PC-3 (cell line): ENCODE measurements at regions not wholly inside any gene's neighbourhood (a gene's known extent, or its start where the extent isn't known, plus 50 kb on each side); places are given as distances from the start of the nearest gene placed in this dataset.

Experiments used
- CTCF ChIP-seq: fragments of 300-600 bp; sonication (generic); conservative IDR thresholded peaks from 2 replicates; pipeline ENCODE4 v1.5.1; 2017; ENCODE audit warnings: antibody characterized with exemption, low read depth, mild to moderate bottlenecking, low read length
- EZH2 ChIP-seq: fragments of 300-600 bp; sonication (generic); IDR thresholded peaks from one replicate; pipeline ENCODE4 v1.6.1; 2017; ENCODE audit warnings: antibody characterized with exemption, mild to moderate bottlenecking, low read length; ENCODE audit not compliant: unreplicated experiment

GRCh38 chr7:49403844-49404243, 369.6 kb upstream of the VWC2 start:
- TF ChIP-seq CTCF (no peak), EZH2 (no peak)
